Cerebellar nuclear complex (tissue), 1 donor: ENCODE measurements at regions not wholly inside any gene's neighbourhood (a gene's known extent, or its start where the extent isn't known, plus 50 kb on each side); places are given as distances from the start of the nearest gene placed in this dataset.
"Not testable (repeated sequence)": the region's sequence is repeated elsewhere in the genome, so short reads cannot be mapped to it uniquely, and the experiment has no call there.

Experiments
- DNase-seq, 2 experiments: peaks; one replicate each; lab custom pipeline; 2025; lab: John Stamatoyannopoulos, UW

- DNase-seq = no peak
These were observed 743.1 kb upstream of the B3GALT2 start for GRCh38 chr1:193929374-193930033.

GRCh38 chr1:193927550-193927949, 741.1 kb upstream of the B3GALT2 start:
- no peak for DNase-seq

- DNase-seq = no peak
These were observed 740.5 kb upstream of the B3GALT2 start for GRCh38 chr1:193926956-193927355.

GRCh38 chr1:193919827-193920226, 733.4 kb upstream of the B3GALT2 start:
- DNase-seq = no peak

GRCh38 chr1:193916452-193916851, 730.0 kb upstream of the B3GALT2 start:
- DNase-seq = no peak

GRCh38 chr1:193914871-193915270, 728.5 kb upstream of the B3GALT2 start:
- DNase-seq = no peak

GRCh38 chr1:193909406-193910082, 723.1 kb upstream of the B3GALT2 start:
- DNase-seq = no peak

- DNase-seq = no peak
These were observed 719.1 kb upstream of the B3GALT2 start for GRCh38 chr1:193905288-193906085.

GRCh38 chr1:193891788-193892187, 705.4 kb upstream of the B3GALT2 start:
- DNase-seq = no peak

GRCh38 chr1:193890935-193891334, 704.5 kb upstream of the B3GALT2 start:
- DNase-seq = no peak

GRCh38 chr1:193884848-193885558, 698.6 kb upstream of the B3GALT2 start:
- no peak for DNase-seq

- not testable (repeated sequence) for DNase-seq
These were observed 691.5 kb upstream of the B3GALT2 start for GRCh38 chr1:193877920-193878319.

- no peak for DNase-seq
These were observed 682.0 kb upstream of the B3GALT2 start for GRCh38 chr1:193868425-193868824.

GRCh38 chr1:193856261-193856660, 669.8 kb upstream of the B3GALT2 start:
- DNase-seq = no peak

- no peak for DNase-seq
These were observed 664.3 kb upstream of the B3GALT2 start for GRCh38 chr1:193850745-193851144.

GRCh38 chr1:193846876-193847604, 660.6 kb upstream of the B3GALT2 start:
- no peak for DNase-seq

GRCh38 chr1:193846411-193846810, 660.0 kb upstream of the B3GALT2 start:
- no peak for DNase-seq

GRCh38 chr1:193841857-193842256, 655.4 kb upstream of the B3GALT2 start:
- DNase-seq = no peak

GRCh38 chr1:193831465-193831864, 645.1 kb upstream of the B3GALT2 start:
- DNase-seq = no peak

GRCh38 chr1:193827516-193827915, 641.1 kb upstream of the B3GALT2 start:
- DNase-seq = no peak

- DNase-seq = no peak
These were observed 633.0 kb upstream of the B3GALT2 start for GRCh38 chr1:193819376-193819775.

- no peak for DNase-seq
These were observed 620.8 kb upstream of the B3GALT2 start for GRCh38 chr1:193807208-193807607.
